ENCODE measurements at regions not wholly inside any gene's neighbourhood (a gene's known extent, or its start where the extent isn't known, plus 50 kb on each side); places are given as distances from the start of the nearest gene placed in this dataset.

DNA sequence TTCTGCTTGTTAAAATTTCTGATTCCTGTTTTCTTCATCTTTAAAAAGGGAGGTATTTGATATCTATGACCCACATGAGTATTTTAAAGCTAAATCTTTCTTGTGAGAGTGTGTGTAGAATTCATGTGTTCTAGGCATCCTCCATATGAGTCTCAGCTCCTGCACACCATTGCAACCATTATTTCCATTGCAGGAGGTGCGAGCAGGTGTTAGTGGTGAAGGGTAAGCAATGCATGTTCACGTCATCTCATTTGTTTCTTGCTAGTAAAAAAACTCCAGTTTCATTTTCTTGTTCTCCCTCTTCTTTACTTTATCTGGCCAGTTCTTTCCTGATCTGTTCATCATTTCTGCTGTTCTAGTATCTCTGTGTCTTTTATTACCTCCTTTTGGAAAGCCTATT lies 100.5 kb downstream of the ADRA2A start:
- Histone ChIP-seq H3K4me1 (ENCODE audit: control insufficient read depth, extremely low read depth, insufficient read depth, low read length) (no peaks in the 10 kb centered on the region), H3K27ac (ENCODE audit: insufficient read depth, low read depth, low read length) (no peak overlapping the region), H3K4me3 (replicated peaks in 1 of 3; ENCODE audit: insufficient read depth in 1 of 3, low read depth in 1 of 3, low read length in 3 of 3) (no peak overlapping the region), H3K36me3 (ENCODE audit: control insufficient read depth in 2 of 2, extremely low read depth in 1 of 2, insufficient read depth in 2 of 2, low read length in 2 of 2) (no peaks in the 10 kb centered on the region), H3K9ac (replicated peaks; ENCODE audit: extremely low read depth, insufficient read depth, low read length) (no peak overlapping the region), H2AFZ (ENCODE audit: low read depth, low read length) (no peak overlapping the region), H3K9me3 (replicated peaks; ENCODE audit: control insufficient read depth, insufficient read depth, low read length) (no peaks in the 10 kb centered on the region), H3K27me3 (ENCODE audit: control insufficient read depth in 2 of 2, insufficient read depth in 2 of 2, low read length in 2 of 2) (no peaks in the 10 kb centered on the region), H3K9me1 (replicated peaks; ENCODE audit: control insufficient read depth, extremely low read depth, insufficient read depth, low read length) (no peaks in the 10 kb centered on the region), H3K4me2 (ENCODE audit: insufficient read depth, low read length) (no peak overlapping the region), H4K20me1 (replicated peaks; ENCODE audit: control insufficient read depth, extremely low read depth, insufficient read depth, low read length) (no peaks in the 10 kb centered on the region), H3K79me2 (ENCODE audit: control insufficient read depth, insufficient read depth, low read length) (no peaks in the 10 kb centered on the region)
- FAIRE-seq: no peak
- POLR2A ChIA-PET: no interaction called here
- dilution Hi-C loops (cut with MboI; ENCODE audit: extremely low pct_ligation_motif_present, low sequenced_read_pairs): no loop called here
- DNase-seq (ENCODE audit: low read depth, low spot score): no peak
- no peak for TF ChIP-seq POLR2A (IDR thresholded peaks at IDR 0.05; ENCODE audit: low read depth, low read length)
- no TSS peak for BruUV-seq (replicated peaks)
- intact Hi-C loops (cut with micrococcal nuclease): no loop called here
- CTCF ChIA-PET: no interaction called here

GRCh38 chr10:111179514-111179913 lies 102.7 kb downstream of the ADRA2A start:
- Histone ChIP-seq H3K4me2 (ENCODE audit: insufficient read depth, low read length) (no peak overlapping the region), H3K36me3 (ENCODE audit: control insufficient read depth in 2 of 2, extremely low read depth in 1 of 2, insufficient read depth in 2 of 2, low read length in 2 of 2) (no peaks in the 10 kb centered on the region), H3K79me2 (ENCODE audit: control insufficient read depth, insufficient read depth, low read length) (no peaks in the 10 kb centered on the region), H3K4me1 (ENCODE audit: control insufficient read depth, extremely low read depth, insufficient read depth, low read length) (no peaks in the 10 kb centered on the region), H3K9me3 (replicated peaks; ENCODE audit: control insufficient read depth, insufficient read depth, low read length) (no peaks in the 10 kb centered on the region), H3K27me3 (ENCODE audit: control insufficient read depth in 2 of 2, insufficient read depth in 2 of 2, low read length in 2 of 2) (no peaks in the 10 kb centered on the region), H2AFZ (ENCODE audit: low read depth, low read length) (no peak overlapping the region), H4K20me1 (replicated peaks; ENCODE audit: control insufficient read depth, extremely low read depth, insufficient read depth, low read length) (no peaks in the 10 kb centered on the region), H3K9ac (replicated peaks; ENCODE audit: extremely low read depth, insufficient read depth, low read length) (no peak overlapping the region), H3K9me1 (replicated peaks; ENCODE audit: control insufficient read depth, extremely low read depth, insufficient read depth, low read length) (no peaks in the 10 kb centered on the region), H3K4me3 (replicated peaks in 1 of 3; ENCODE audit: insufficient read depth in 1 of 3, low read depth in 1 of 3, low read length in 3 of 3) (no peak overlapping the region), H3K27ac (ENCODE audit: insufficient read depth, low read depth, low read length) (no peak overlapping the region)
- intact Hi-C loops (cut with micrococcal nuclease): no loop called here
- ChIA-PET CTCF (no interaction called here), POLR2A (no interaction called here)
- BruUV-seq (replicated peaks): no TSS peak
- dilution Hi-C loops (cut with MboI; ENCODE audit: extremely low pct_ligation_motif_present, low sequenced_read_pairs): no loop called here
- TF ChIP-seq MYC (IDR thresholded peaks at IDR 0.05; ENCODE audit: low read depth, low read length) (no peak), MAX (IDR thresholded peaks at IDR 0.05; ENCODE audit: insufficient read depth, insufficient read length) (no peak), JUN (IDR thresholded peaks at IDR 0.05; ENCODE audit: borderline replicate concordance, insufficient read depth, insufficient read length, low read depth) (no peak), GATA2 (IDR thresholded peaks at IDR 0.05; ENCODE audit: insufficient read depth, insufficient read length, low read depth, low read length) (no peak), FOS (IDR thresholded peaks at IDR 0.05; ENCODE audit: borderline replicate concordance, insufficient read depth, low read length) (no peak)
- no peak for FAIRE-seq
- DNase-seq (ENCODE audit: low read depth, low spot score): no peak

Data from endothelial cell of umbilical vein (primary cell).